ENCODE measurements at regions not wholly inside any gene's neighbourhood (a gene's known extent, or its start where the extent isn't known, plus 50 kb on each side); places are given as distances from the start of the nearest gene placed in this dataset.
"Not testable (repeated sequence)": the region's sequence is repeated elsewhere in the genome, so short reads cannot be mapped to it uniquely, and the experiment has no call there.

DNA sequence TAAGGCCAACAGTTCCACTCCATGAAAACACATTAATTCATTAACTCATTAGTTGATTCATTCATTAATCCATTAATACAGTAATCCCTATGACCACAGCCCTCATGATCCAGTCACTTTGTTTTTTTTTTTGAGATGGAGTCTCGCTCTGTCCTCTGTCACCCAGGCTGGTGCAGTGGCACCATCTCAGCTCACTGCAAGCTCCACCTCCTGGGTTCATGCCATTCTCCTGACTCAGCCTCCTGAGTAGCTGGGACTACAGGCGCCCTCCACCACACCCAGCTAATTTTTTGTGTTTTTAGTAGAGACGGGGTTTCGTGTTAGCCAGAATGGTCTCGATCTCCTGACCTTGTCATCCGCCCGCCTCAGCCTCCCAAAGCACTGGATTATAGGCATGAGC lies 1473.4 kb upstream of the SEL1L start:
- not testable (repeated sequence) for H3K4me2 ChIP-seq; H3K4me3 ChIP-seq; H3K79me2 ChIP-seq (replicated peaks; ENCODE audit: insufficient read depth); H3K27ac ChIP-seq (ENCODE audit: low read depth); H3K27me3 Mint-ChIP-seq (ENCODE audit: insufficient read depth, low read depth, poor library complexity); H3K4me3 Mint-ChIP-seq; H3K27ac Mint-ChIP-seq; H3K9me2 ChIP-seq (ENCODE audit: insufficient read depth); H3K4me1 ChIP-seq (ENCODE audit: insufficient read depth); ATAC-seq; H3K27me3 ChIP-seq (ENCODE audit: insufficient read depth); H4K20me1 ChIP-seq (replicated peaks; ENCODE audit: insufficient read depth); H3K4me1 Mint-ChIP-seq; H3K36me3 ChIP-seq (ENCODE audit: insufficient read depth); DNase-seq (ENCODE audit: low spot score); H3F3A ChIP-seq (replicated peaks; ENCODE audit: low read depth); H2AFZ ChIP-seq
- peaks cover 17% of the 10 kb centered on the region for H3K36me3 Mint-ChIP-seq (ENCODE audit: low read depth)
- H3K9me3 Mint-ChIP-seq = peaks cover 55% of the 10 kb centered on the region

DNA sequence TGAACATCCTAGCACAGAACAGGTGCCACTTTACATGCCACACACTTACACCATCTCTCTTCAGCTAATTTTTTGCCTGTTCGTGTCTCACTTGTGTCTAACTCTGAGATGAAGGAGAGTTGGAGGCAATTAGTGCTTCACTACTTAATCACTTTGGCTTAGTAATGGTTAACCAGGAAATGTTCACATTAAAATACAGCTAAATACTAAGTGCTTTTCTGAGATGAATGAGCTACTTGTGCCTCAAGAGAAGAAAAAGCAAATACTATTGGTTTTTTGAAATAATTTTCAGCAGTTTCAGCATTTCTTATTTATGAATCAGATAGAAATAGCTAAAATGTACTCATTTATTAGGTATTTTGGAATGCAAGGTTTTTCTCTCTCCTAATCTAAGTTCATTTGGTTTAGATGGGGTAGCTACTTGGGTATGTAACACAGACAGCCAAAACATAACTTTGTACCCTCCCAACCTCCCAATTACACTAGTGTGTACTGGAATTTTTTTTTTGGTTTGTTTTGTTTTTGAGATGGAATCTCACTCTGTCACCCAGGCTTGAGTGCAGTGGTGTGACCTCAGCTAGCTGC lies 1474.1 kb upstream of the SEL1L start:
- H3K27ac Mint-ChIP-seq = no peak overlapping the region
- peaks cover 3% of the 10 kb centered on the region; the same call in 1 of the 2 replicates for H3K36me3 ChIP-seq (ENCODE audit: insufficient read depth)
- no peaks in the 10 kb centered on the region for H3K79me2 ChIP-seq (replicated peaks; ENCODE audit: insufficient read depth)
- H4K20me1 ChIP-seq (replicated peaks; ENCODE audit: insufficient read depth) = no peaks in the 10 kb centered on the region
- H3K27me3 ChIP-seq (ENCODE audit: insufficient read depth) = no peaks in the 10 kb centered on the region
- H3F3A ChIP-seq (replicated peaks; ENCODE audit: low read depth) = no peaks in the 10 kb centered on the region
- no peaks in the 10 kb centered on the region for H3K27me3 Mint-ChIP-seq (ENCODE audit: insufficient read depth, low read depth, poor library complexity)
- DNase-seq (ENCODE audit: low spot score) = no peak
- H3K9me2 ChIP-seq (ENCODE audit: insufficient read depth) = no peaks in the 10 kb centered on the region
- H2AFZ ChIP-seq = no peak overlapping the region
- ATAC-seq = no peak
- H3K27ac ChIP-seq (ENCODE audit: low read depth) = no peak overlapping the region
- no peaks in the 10 kb centered on the region for H3K4me1 ChIP-seq (ENCODE audit: insufficient read depth)
- H3K36me3 Mint-ChIP-seq (ENCODE audit: low read depth) = peaks cover 17% of the 10 kb centered on the region
- H3K4me2 ChIP-seq = no peak overlapping the region
- H3K4me3 ChIP-seq = no peak overlapping the region
- peaks cover 57% of the 10 kb centered on the region for H3K9me3 Mint-ChIP-seq
- H3K4me3 Mint-ChIP-seq = no peak overlapping the region
- H3K4me1 Mint-ChIP-seq = no peaks in the 10 kb centered on the region
- TF ChIP-seq, protein P1, sequence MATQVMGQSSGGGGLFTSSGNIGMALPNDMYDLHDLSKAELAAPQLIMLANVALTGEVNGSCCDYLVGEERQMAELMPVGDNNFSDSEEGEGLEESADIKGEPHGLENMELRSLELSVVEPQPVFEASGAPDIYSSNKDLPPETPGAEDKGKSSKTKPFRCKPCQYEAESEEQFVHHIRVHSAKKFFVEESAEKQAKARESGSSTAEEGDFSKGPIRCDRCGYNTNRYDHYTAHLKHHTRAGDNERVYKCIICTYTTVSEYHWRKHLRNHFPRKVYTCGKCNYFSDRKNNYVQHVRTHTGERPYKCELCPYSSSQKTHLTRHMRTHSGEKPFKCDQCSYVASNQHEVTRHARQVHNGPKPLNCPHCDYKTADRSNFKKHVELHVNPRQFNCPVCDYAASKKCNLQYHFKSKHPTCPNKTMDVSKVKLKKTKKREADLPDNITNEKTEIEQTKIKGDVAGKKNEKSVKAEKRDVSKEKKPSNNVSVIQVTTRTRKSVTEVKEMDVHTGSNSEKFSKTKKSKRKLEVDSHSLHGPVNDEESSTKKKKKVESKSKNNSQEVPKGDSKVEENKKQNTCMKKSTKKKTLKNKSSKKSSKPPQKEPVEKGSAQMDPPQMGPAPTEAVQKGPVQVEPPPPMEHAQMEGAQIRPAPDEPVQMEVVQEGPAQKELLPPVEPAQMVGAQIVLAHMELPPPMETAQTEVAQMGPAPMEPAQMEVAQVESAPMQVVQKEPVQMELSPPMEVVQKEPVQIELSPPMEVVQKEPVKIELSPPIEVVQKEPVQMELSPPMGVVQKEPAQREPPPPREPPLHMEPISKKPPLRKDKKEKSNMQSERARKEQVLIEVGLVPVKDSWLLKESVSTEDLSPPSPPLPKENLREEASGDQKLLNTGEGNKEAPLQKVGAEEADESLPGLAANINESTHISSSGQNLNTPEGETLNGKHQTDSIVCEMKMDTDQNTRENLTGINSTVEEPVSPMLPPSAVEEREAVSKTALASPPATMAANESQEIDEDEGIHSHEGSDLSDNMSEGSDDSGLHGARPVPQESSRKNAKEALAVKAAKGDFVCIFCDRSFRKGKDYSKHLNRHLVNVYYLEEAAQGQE (IDR thresholded peaks at IDR 0.05; ENCODE audit: unreplicated experiment) = no peak
- TF ChIP-seq NANOG (IDR thresholded peaks at IDR 0.05; ENCODE audit: borderline replicate concordance) (no peak), EZH2 (IDR thresholded peaks at IDR 0.05; ENCODE audit: low read depth, unreplicated experiment) (no peak), EZH2phosphoT487 (IDR thresholded peaks at IDR 0.05; ENCODE audit: unreplicated experiment) (no peak), POLR2AphosphoS5 (IDR thresholded peaks at IDR 0.05; ENCODE audit: low read depth) (no peak), ZNF114 (CRISPR knock-in tag; IDR thresholded peaks at IDR 0.05) (no peak), CREB1 (CRISPR knock-in tag; IDR thresholded peaks at IDR 0.05; ENCODE audit: low read depth) (no peak), JUNB (IDR thresholded peaks at IDR 0.05; ENCODE audit: unreplicated experiment) (no peak), ZNF331 (CRISPR knock-in tag; IDR thresholded peaks at IDR 0.05; ENCODE audit: low read depth) (no peak)
- TF ChIP-seq, protein P2, sequence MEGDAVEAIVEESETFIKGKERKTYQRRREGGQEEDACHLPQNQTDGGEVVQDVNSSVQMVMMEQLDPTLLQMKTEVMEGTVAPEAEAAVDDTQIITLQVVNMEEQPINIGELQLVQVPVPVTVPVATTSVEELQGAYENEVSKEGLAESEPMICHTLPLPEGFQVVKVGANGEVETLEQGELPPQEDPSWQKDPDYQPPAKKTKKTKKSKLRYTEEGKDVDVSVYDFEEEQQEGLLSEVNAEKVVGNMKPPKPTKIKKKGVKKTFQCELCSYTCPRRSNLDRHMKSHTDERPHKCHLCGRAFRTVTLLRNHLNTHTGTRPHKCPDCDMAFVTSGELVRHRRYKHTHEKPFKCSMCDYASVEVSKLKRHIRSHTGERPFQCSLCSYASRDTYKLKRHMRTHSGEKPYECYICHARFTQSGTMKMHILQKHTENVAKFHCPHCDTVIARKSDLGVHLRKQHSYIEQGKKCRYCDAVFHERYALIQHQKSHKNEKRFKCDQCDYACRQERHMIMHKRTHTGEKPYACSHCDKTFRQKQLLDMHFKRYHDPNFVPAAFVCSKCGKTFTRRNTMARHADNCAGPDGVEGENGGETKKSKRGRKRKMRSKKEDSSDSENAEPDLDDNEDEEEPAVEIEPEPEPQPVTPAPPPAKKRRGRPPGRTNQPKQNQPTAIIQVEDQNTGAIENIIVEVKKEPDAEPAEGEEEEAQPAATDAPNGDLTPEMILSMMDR (conservative IDR thresholded peaks at IDR 0.05; ENCODE audit: low read depth in 2 of 2) = no peak
- TF ChIP-seq, protein P3, sequence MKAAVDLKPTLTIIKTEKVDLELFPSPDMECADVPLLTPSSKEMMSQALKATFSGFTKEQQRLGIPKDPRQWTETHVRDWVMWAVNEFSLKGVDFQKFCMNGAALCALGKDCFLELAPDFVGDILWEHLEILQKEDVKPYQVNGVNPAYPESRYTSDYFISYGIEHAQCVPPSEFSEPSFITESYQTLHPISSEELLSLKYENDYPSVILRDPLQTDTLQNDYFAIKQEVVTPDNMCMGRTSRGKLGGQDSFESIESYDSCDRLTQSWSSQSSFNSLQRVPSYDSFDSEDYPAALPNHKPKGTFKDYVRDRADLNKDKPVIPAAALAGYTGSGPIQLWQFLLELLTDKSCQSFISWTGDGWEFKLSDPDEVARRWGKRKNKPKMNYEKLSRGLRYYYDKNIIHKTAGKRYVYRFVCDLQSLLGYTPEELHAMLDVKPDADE (IDR thresholded peaks at IDR 0.05) = no peak

All from GM23338 (cell line).